ENCODE measurements at regions not wholly inside any gene's neighbourhood (a gene's known extent, or its start where the extent isn't known, plus 50 kb on each side); places are given as distances from the start of the nearest gene placed in this dataset.
"Not testable (repeated sequence)": the region's sequence is repeated elsewhere in the genome, so short reads cannot be mapped to it uniquely, and the experiment has no call there.

DNA sequence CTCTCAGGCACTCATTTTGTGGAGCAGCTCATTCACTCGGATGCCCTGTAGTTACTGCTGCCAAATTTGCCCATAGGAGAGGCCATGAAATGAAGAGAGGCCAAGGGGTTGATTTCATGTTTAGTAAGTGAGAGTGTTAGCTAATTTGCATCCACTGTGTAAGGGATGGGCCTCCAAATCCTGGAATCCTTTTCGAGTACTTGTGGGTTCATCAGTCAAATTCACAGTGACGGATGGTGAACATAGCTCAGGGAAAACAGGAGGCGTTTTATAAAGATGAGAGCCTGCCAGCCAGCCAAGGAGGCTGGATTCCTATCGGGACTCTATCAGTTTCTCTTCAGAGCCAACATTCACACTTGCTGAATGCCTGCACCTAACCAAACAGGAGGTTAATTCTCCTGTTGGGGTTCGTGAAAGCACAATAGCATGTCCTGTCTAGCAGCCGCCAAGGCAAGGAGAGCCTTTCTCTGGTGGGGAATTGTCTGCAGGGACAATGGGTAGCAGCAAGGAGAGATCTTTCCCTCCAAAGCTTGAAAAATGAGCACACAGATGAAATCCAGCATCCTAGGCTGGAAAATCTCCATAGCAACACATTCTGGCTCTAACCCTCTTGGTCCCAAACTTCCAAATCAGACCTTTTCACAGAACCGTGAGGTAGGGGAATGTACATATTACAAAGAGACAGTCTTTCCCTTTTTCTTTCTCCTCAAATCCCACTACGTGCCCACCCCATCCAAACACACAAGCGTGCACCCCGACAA lies 231.4 kb upstream of the ECI2 start:
- no peak for DNase-seq

DNA sequence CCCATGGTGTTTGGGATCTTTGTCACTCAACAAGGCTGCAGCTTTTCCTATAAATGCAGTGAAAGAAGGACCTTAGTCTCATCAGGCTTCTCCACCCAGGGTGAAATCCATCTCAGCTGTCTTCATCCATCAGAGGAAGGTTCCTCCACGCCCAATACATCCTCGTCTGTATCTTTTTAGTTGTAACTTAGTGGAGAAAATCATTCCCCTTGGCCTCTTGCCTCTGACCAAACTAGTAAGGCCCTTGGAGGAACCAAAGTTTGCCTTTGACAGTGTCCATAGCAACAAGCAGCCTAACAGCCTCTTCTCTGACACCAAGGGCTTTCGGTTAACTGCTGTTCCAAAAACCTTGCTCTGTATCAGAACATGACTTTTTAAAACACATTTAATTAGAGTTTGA lies 230.3 kb upstream of the ECI2 start:
- no peak for DNase-seq

DNA sequence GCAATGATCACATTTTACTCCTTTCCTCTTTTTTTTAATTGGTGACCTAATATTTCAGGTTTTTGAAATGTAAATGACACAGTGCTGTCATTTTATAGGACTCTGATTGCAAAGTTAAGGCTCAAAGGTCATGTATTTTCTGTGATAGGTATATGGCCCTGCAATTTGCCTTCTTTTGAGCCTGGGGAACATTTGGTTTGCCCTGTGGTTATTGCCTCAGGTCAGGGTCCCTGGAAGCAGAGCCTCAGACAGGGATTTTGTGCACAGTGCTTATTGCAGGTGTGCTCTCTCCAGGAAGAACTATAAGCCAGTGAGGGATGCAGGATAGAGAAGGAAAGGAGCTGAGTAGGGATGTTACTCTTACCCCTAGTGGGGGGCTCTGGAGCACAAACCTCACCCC lies 229.3 kb upstream of the ECI2 start:
- DNase-seq = no peak

DNA sequence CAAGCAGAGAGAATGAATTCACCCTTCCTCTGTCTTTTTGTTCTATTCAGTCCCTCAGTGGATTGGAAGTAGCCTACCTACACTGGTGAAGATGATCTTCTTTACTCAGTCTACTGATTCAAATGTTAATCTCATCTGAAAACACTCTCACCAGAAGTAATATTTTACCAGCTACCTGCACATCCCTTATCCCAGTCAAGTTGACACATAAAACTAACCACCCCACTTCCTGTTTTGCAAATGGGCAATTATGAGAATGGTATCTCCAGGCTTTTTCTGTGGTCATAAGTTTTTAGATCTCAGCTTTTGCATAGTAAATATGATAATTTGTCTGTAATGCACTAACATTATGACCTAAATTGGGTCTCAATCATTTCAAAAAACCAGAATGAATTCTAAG lies 228.8 kb upstream of the ECI2 start:
- peak; percentile 15 for DNase-seq

DNA sequence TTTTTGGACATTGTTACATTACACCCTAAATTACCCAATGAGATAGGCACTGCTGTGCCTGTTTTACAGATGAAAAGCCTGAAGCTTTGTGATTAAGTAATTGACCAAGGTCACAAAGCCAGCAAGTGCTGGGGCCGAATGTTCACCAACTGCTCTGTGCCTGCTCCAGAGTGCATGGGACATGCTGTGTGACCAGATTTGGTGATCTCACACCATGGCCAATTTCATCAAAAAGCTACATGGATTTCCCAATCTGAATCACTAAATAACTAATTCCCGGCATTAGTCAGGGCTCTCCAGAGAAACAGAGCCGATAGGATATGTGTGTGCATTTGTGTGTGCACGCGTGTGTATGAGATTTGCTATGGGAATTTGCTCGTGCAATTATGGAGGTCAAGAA lies 228.3 kb upstream of the ECI2 start:
- no peak for DNase-seq

DNA sequence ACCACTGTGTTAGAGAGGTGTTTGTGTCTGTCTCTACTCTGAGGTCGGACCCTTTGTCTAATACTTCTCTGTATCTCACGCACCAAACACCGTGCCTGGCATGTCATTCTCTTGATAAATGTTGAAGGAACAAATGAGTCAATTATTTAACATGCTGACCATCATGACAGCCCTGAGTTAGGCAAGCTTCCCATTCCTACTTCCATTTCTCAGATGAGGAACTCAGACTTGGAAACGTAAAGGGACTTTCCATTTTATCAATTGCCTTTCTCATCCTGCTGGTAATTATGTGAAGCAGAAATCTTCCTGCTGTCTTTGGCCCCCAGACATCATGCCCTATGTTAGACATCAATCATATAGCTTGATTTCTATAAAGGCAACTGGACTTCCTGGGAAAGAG lies 227.0 kb upstream of the ECI2 start:
- DNase-seq = no peak

DNA sequence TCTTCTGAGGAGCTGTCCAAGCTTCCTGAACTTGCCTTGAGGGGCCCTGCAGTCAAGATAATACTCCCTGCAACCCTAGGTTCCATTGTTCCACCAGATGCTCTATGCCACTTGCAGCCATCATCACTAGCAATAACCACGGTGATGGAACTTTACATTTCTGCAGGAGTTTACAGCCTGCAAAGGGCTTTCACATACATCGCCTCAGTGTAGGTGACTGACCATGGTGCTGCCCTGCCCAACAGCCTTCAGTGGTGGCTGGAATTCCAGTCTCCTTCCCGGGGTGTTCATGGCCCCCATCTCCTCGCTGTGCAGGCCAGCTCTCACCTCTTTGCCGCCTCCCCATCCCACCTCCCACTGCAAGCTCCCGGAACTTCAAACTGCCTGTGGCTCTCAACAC lies 225.5 kb upstream of the ECI2 start:
- no peak for DNase-seq

DNA sequence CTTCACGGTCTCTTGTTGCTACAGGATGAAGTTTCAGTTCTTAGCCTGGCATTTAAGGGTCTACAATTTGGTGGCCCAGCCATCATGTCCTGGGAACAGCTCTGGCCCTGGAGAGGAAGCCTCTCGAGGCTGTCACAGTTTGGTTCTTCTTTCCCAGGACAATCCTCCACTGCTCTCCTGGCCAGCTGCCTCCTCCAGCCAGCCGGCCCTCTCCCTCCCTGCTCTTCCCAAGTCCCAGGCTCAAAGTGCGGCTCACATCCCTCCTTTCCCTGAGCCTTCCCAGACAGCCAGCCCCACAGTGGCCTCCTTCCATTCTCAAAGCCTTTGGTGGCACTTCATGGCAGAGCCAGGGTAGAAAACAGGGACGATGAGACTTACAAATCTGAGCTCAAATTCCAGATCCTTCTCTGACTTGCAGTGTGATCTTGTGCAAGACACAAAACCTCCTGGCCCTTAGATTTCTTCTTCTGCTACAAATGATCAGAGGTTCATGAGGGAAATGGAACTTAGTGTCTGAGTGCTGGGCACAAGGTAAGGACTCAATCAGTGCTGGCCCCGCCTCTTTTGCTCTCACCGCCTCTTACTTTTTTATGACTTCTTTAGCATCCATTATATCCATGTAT lies 223.8 kb upstream of the ECI2 start:
- no peak for DNase-seq

DNA sequence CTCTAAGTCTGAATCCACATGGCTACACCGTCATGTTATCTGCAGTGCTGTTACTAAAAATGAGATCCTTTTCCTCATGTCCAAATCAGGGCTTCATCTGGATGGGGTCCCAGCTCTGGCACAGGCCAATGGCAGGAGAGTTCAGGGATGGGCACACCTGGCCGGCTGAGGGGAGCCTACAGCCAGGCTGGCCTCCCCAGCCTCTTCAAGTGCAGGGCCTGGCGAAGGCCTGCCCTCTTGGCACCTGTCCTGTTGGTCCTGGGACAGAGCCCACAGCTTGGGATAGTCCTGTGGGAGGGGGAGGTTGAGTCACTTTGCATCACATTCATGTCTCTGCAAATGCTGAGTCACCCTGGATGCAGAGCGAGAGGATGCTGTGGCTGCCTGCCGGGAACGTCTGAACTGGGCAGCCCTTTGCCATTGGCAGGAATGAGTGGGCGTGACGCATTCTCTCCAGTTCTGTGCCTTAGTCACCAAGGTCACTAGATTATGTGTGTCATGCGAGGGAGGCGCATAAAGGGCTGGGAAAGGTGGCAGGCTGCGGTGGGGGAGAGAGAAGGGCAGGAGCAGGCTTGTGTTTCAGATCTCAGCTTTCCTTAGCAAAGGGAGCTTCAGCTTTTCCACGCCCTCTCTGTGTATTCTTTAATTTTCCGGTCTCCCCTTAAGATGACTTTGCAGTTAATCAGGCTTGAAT lies 223.2 kb upstream of the ECI2 start:
- DNase-seq = peak; percentile 41

DNA sequence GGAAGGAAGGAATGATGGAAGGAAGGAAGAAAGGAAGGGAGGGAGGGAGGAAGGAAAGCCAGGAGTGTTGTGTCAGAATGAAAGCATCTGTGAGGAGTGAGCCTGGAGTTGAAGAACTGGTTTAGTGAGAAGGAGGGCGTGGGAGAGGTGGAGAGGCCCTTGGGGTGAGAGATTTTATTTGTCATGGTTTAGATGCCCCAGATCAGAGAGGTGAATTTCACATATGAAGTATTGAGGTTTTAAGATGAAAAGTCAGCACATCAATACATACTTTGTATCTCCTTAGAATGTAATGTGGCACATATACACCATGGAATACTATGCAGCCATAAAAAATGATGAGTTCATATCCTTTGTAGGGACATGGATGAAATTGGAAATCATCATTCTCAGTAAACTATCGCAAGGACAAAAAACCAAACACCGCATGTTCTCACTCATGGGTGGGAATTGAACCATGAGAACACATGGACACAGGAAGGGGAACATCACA lies 222.3 kb upstream of the ECI2 start:
- DNase-seq = not testable (repeated sequence)

DNA sequence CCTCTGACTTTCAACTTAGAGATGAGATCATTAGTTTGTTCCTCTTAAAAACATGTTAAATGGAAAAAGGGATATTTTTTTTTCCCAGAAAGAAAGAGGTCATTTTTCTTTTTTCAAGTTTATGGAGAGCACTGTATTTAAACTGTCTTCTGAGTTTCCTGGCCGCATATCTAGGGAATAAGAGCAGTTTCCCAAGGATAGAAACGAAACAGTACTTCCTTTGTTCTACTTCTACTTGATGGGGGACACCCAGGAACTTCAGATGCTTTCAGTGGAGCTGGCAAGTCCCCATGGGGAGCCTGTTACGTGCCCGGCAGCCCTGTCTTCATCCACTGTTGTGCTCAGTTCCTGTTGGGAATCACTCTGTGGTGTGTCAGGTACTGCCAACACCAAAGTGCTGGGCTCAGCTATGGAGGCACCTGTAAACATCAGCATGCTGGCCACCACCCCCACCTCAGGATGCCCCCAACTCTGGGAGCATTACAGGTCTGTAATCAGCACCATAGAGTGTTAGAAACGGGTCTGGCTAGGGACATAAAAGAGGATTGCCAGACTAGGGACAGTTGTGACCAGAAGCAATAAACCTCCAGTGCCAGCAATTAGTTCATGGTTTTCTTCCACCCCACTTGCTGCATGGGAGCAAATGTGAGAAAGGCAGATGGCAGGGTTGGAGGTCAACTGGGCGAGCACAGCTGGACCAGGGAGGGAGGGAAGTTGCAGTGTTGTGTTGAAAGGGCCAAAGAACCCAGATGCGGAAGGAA lies 221.7 kb upstream of the ECI2 start:
- no peak for DNase-seq

DNA sequence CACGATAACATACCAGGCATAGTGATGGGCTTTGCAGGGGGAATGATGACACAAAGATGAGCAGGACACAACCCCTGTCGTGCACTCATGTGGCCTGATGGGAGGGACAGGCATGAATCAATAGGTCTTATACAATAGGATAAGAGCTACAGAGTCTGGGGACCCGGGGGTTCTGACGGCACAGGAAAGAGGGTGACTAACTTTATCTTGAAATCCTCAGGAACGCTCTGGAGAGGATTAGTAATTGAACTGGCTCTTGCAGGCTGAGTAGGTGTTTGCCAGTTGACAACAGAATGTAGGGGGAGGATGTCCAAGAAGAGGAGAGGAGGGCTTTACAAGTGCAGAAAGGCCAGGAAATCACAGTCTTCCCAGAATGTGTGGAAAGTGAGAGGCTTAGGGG lies 219.9 kb upstream of the ECI2 start:
- DNase-seq = no peak

DNA sequence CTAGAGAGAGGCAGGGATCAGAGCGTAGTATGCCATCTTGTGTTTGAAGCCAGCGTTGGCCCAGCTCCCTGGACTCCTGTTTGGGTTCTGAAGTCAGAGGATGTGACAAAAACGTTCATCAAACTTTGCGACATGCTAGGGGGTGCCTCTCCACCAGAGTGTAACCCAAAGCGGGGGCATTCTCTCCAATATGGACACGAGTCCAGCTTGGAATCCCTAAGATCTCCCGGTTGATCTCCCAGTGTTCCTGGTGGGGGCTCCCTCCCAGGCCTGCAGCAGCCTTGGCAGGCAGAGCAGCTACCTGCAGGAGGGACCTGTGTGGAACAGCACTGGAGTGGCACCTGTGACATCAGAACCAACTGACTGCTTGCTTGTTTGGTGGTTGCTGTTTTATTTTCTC lies 218.8 kb upstream of the ECI2 start:
- DNase-seq = no peak

DNA sequence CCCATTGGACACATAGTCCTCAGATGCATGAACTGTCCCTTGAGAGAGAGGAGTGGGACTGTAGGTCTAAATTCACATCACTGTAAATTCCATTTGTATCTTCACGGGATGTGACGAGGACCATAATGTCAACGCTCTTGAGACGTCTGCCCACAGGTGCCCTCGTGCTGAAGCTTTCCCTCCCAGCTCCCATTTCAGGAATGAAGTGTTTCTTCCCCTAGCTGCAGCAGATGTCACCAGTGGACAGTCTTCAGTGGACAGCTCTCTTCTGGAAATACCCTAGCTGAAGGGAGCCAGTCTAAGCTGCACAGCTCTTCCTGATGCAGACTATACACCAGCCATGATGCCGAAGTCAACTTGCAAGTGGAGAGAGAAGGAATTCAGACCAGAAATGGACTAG lies 217.4 kb upstream of the ECI2 start:
- DNase-seq = no peak

DNA sequence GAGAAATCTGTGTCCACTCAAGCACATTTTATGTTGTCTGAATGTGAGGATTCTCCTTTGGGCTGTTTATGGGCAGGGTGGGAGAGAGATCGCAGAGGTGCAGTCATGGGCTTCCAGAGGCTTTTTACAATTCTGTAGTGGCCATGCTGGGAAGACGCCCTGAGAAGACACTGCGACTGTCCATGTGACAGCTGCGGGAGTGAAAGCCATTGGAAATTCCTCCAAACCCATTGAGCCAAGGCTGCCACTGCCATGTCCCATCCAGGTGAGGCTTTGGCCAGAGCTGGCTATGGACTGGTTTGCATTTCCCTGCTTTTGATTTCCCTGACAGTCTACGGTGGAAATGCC lies 216.9 kb upstream of the ECI2 start:
- no peak for DNase-seq

DNA sequence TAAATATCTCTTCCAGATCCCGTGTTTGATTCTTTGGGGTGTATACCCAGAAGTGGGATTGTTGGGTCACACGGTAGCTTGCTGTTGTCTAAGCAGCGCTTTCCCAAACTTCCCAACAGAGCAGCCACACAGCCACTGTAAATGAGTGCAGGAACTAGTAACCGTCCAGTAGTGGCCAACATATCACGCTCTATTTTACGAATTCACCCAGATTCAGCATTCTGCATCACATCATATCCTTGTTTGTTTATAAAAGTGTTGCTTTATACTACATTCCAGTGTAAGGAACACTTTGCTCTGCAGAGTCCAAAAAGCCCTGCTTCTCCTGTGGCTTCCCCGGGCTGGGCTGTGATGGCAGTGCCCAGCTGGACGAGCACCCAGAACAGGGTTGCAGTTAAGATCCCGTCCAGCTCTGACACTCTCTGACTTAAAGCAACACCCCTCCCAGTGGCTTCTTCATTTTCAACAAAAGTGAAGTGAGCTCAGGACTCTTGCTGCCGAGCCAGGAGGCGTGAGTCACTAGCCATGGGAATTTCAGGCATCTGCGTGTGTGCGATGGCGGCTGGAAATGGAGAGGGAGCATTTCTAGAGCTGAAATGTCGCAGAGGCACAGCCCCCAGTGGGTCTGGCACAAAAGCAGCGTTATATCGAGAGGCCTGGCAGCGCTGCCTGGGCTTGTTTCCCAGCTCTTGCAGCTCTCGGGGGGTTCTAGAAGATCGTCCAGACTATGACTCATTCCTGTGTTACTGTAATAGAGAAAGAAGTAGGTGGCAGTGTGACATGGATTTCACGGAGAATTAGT lies 216.3 kb upstream of the ECI2 start:
- no peak for DNase-seq

DNA sequence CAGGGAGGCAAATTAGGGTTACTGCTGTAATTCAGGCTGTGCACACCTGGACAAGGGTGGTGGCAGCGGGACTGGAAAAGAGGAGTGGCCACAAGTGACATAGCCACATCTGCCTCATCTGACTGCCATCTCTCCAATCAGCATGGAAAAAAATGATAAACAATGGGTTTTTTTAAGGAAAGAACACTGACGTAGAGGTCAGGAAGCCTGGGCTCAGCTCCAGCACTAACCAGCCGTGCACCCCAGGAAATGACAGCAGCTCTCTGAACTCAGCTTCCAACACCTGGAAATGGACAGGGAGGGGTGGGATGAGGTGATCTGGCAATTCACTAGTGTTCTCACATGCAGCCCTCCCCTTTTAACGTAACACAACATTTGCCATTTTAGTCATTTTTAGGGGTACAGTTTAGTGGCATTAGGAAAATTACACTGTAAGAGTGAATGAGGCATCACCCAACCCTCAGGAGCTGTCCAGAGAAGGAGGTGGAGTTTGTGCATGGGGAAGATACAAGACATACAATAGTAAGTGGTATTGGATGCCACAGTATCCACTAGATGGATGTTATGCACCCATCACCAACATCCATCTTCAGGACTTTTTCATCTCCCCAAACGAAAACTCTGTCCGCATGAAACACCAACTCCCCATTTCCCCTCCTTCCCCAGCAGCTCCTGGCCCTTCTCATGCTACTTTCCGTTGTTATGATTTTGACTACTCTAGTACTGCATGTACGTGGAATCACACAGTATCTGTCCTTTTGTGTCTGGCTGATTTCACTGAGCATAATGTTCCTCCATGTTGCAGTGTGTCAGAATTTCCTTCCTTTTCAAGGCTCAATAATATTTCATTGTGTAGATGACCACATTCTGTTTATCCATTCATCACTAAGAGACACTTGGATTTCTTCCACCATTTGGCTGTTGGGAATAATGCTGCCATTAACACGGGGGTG lies 215.5 kb upstream of the ECI2 start:
- DNase-seq = no peak

DNA sequence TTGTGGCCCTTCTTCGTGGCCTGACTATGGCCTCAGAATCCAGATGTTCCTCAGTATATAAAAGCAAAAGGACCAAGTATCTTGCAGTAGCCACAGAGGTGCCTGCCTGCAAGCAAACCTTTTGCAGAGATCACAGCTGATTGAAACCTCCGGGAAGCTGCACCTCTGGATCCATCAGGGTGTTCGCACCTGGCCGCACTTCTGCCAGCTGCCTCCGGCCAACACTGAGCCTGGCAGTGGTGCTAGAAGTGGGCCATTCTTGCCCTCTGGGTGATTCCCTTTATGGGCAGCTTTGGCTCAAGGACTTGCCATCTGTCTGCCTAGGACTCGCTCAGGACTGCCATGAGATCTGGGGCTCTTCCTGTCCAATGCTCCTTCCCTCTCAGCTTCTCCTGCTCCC lies 214.6 kb upstream of the ECI2 start:
- DNase-seq = no peak

DNA sequence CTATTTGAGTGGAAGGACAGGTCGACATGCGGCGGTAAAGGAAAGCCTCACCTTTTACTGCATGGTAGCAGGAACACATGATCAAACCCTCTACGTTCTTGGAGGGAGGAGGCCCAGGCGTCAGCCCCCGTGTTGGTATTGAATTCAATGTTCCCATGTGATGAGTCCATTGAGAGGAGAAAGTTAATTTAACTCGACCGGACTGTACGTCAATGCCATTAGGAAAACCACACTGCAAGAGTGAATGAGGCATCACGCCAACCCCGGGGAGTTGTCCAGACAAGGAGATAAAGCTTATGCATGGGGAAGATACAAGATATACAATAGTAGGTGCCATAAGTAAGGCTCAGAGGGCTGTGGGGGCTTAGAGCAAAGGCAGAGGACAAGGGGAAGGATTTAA lies 213.9 kb upstream of the ECI2 start:
- no peak for DNase-seq

DNA sequence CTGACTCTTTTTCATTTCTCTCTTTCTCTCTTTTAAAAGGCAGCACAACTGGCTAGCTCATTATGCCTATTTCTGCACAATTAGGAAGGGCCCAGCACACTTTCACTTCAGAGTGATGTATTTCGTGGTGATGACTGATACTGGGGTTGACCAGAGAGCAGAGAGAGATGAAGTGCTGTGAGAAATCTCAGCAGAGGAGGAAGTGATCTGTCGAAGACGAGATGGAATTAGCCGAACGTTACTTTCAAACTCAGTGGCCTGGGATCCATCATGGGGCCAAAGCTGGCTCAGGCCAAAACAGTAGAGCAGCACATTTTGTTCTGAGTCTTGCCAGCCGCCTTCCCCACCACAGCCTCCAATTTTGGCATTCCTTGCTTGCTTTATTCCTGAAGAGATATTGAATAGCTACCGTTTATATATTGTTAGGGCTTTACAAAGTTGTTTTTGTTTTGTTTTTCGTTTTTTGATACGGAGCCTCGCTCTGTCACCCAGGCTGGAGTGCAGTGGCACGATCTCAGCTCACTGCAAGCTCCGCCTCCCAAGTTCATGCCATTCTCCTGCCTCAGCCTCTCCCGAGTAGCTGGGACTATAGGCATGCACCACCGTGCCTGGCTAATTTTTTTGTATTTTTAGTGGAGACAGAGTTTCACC lies 213.2 kb upstream of the ECI2 start:
- peak; percentile 27 for DNase-seq

DNA sequence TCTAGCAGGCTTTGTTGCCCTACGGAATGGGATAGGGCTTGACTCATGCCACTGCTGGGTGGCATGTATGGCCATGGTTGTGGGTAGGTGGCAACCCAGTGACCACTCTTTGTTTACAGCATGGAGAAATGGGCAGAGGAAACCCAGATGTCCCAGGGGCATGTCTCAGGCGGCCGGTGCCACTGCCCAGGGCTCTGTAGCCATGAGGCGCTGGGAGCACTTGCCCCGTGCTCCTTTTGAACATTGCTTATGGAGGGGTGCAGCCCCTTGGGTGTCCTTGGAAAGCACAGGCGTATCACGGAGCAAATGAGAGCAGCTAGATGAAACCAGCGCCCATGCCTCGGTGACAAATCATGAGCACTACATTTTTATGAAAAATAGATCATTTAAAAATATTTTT lies 212.5 kb upstream of the ECI2 start:
- no peak for DNase-seq
